Lung (tissue), 11 donors: ENCODE measurements at regions not wholly inside any gene's neighbourhood (a gene's known extent, or its start where the extent isn't known, plus 50 kb on each side); places are given as distances from the start of the nearest gene placed in this dataset.

Experiments used
- ATAC-seq: fragments of 200-7000 bp; cut with Tn5 transposase; one replicate; pipeline ENCODE4 v1.9.1; 2020; ENCODE audit warnings: moderate number of reproducible peaks; ENCODE audit not compliant: insufficient read depth, low FRiP score
- DNase-seq, 3 donors: peaks; one replicate each; pipeline ENCODE4 v3.0.0-alpha.2; 2013 to 2017
- H3K27ac ChIP-seq, 2 donors: one replicate each; pipeline ENCODE4 v1.5.1; 2013; ENCODE audit warnings: mild to moderate bottlenecking in 2 of 2, moderate library complexity in 2 of 2, control low read depth in 1 of 2, inconsistent platforms in 1 of 2, low read depth in 1 of 2, low read length in 1 of 2
- H3K27me3 ChIP-seq, 3 donors: one replicate each; pipeline ENCODE4 v1.5.1; 2013; ENCODE audit warnings: low read length in 2 of 3; ENCODE audit not compliant: control insufficient read depth in 3 of 3, insufficient read depth in 3 of 3
- H3K36me3 ChIP-seq, 4 donors: one replicate each; pipeline ENCODE4 v1.5.1; 2013; ENCODE audit warnings: low read length in 4 of 4, mild to moderate bottlenecking in 1 of 4, moderate library complexity in 1 of 4; ENCODE audit not compliant: control insufficient read depth in 4 of 4, insufficient read depth in 4 of 4
- H3K4me1 ChIP-seq, 5 donors: one replicate each; pipeline ENCODE4 v1.5.1; 2013; ENCODE audit warnings: low read length in 5 of 5, mild to moderate bottlenecking in 2 of 5, moderate library complexity in 1 of 5; ENCODE audit not compliant: control insufficient read depth in 5 of 5, insufficient read depth in 5 of 5
- H3K4me3 ChIP-seq: one replicate; pipeline ENCODE4 v1.5.1; 2013; ENCODE audit warnings: mild to moderate bottlenecking, control low read depth, moderate library complexity
- H3K9ac ChIP-seq, 2 donors: one replicate each; pipeline ENCODE4 v1.5.1; 2013; ENCODE audit warnings: low read length in 2 of 2, control low read depth in 1 of 2; ENCODE audit not compliant: insufficient read depth in 1 of 2
- H3K9me3 ChIP-seq, 4 donors: one replicate each; pipeline ENCODE4 v1.5.1; 2013; ENCODE audit warnings: low read length in 3 of 4, mild to moderate bottlenecking in 1 of 4, moderate library complexity in 1 of 4; ENCODE audit not compliant: control insufficient read depth in 4 of 4, insufficient read depth in 3 of 4
- WGBS, 2 donors: extraction: QIAGEN DNeasy Blood & Tissue Kit; methylation state at CpG; one replicate each; pipeline ENCODE4 v1.1.7; 2013; 5-methylcytosine and 5-hydroxymethylcytosine counted together
- TF ChIP-seq, protein P1 (sequence below): IDR thresholded peaks from 2 replicates; pipeline ENCODE4 v1.5.1; 2012; ENCODE audit warnings: mild to moderate bottlenecking; ENCODE audit errors: control extremely low read depth, extremely low read depth
- donor health status: control.
- donor health status: control.
- donor health status: Bipolar disorder and iron deficiency.
- donor health status: healthy.
- donor health status: DM: yes; HTN: yes; CAD: no.

DNA sequence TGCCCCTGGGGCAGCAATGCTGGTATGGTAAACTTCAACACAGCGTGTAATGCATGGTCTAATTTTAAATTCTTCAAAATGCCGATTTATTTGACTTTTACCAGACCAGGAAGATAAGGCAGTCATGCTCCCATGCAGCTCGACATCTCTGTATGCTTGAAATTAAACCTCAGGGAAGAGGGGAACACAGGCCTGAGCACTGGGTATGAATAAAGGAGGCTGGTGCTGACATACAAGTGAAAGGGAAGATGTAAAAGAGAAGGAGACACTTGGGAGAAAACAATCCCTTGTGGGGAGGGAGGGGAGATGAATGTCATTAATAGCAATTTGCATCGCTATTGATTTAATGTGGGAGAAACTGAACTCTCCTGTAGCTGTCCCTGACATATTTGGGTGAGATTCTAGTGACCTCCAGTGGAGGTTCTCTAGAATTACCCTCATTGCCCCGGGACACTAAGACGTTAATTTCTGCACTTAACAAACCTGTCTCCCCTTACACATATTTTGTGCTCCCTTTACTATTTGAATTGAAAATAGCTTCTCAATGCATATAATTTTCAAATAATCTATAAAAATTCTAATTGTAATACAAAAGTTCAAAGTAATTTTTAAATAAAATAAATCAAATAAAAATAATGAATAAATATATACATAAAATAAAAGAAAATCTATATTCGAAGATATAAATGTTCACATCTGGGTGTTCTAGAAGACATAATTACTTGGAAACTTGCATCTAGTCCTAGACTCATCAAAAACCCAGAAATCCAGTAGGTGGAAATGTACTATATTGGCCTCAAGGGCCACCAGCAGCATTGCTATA, 283.1 kb downstream of the LMX1A start:
- Histone ChIP-seq H3K27me3 (no peaks in the 10 kb centered on the region), H3K36me3 (no peaks in the 10 kb centered on the region), H3K9me3 (no peaks in the 10 kb centered on the region), H3K4me3 (no peak overlapping the region), H3K27ac (no peak overlapping the region), H3K4me1 (peaks cover 0 to 12% (median 0%) of the 10 kb centered on the region in 5 donors), H3K9ac (no peak overlapping the region)
- 40 to 45% methylated on average over 7 of the region's 7 CpGs for WGBS, 2 donors
- ATAC-seq: no peak
- DNase-seq: peak; percentile 21 to 76 (median 68)
- TF ChIP-seq, protein P1, sequence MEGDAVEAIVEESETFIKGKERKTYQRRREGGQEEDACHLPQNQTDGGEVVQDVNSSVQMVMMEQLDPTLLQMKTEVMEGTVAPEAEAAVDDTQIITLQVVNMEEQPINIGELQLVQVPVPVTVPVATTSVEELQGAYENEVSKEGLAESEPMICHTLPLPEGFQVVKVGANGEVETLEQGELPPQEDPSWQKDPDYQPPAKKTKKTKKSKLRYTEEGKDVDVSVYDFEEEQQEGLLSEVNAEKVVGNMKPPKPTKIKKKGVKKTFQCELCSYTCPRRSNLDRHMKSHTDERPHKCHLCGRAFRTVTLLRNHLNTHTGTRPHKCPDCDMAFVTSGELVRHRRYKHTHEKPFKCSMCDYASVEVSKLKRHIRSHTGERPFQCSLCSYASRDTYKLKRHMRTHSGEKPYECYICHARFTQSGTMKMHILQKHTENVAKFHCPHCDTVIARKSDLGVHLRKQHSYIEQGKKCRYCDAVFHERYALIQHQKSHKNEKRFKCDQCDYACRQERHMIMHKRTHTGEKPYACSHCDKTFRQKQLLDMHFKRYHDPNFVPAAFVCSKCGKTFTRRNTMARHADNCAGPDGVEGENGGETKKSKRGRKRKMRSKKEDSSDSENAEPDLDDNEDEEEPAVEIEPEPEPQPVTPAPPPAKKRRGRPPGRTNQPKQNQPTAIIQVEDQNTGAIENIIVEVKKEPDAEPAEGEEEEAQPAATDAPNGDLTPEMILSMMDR: peak; percentile 29

DNA sequence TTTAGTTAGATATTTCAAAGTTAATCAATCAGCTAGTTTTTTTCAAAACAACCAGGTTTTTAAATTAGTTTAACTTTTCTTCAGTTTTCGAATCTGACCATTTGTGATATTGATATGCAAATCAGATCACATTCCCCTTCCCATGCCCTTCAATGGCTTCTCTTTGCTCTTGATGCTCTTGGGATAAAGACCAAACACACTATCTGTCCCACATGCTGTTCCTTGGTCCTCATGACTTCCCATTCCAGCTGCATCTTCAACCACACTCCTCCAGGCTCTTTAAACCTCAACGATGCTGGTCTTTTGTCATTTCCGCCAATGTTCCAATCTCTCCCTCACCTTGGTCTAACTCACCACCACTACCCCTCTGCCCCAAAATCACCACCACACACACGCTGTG, 285.8 kb downstream of the LMX1A start:
- Histone ChIP-seq H3K36me3 (no peaks in the 10 kb centered on the region), H3K9ac (no peak overlapping the region), H3K27me3 (no peaks in the 10 kb centered on the region), H3K4me1 (peaks cover 0 to 12% (median 0%) of the 10 kb centered on the region in 5 donors), H3K4me3 (no peak overlapping the region), H3K27ac (no peak overlapping the region), H3K9me3 (no peaks in the 10 kb centered on the region)
- DNase-seq (no peak), ATAC-seq (no peak)
- TF ChIP-seq, protein P1: no peak
- 92 to 94% methylated on average over 4 of the region's 4 CpGs for WGBS, 2 donors

DNA sequence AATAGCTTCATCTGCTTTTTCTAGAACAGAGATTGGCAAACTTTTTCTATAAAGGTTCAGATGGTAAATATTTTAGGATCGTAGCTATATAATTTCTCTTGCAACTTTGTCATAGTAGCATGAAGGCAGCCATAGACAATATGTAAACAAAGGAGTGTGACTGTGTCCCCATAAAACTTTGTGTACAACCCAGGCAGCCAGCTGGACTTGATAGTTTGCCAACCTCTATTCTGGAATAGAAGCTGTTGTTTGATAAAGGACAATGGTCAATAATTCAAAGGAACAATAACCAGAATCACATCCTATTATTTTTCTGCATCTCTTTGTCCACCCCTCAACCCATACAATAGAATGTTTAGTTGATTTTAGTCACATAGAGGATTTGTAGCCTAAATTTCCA, 286.7 kb downstream of the LMX1A start:
- H3K9me3 ChIP-seq: peaks cover 0 to 2% (median 0%) of the 10 kb centered on the region in 4 donors
- TF ChIP-seq, protein P1: no peak
- peaks cover 0 to 12% (median 0%) of the 10 kb centered on the region in 5 donors for H3K4me1 ChIP-seq
- no peak overlapping the region for H3K4me3 ChIP-seq
- no peaks in the 10 kb centered on the region for H3K27me3 ChIP-seq
- no peak for ATAC-seq
- no peaks in the 10 kb centered on the region for H3K36me3 ChIP-seq
- H3K9ac ChIP-seq: no peak overlapping the region
- H3K27ac ChIP-seq: no peak overlapping the region
- 57 to 74% methylated on average over 1 of the region's 1 CpG for WGBS, 2 donors
- peak; percentile 17 to 56 (median 49) for DNase-seq
